MM.1S (cell line): ENCODE measurements at regions not wholly inside any gene's neighbourhood (a gene's known extent, or its start where the extent isn't known, plus 50 kb on each side); places are given as distances from the start of the nearest gene placed in this dataset.

Experiments used
- EZH2 ChIP-seq: fragments of 300-600 bp; sonication (generic); optimal IDR thresholded peaks from 2 replicates; pipeline ENCODE3; 2017; ENCODE audit warnings: low read depth, mild to moderate bottlenecking, antibody characterized with exemption, low read length, mixed read lengths
- TF ChIP-seq, protein P1 (sequence below): fragments of 300-600 bp; sonication (generic); IDR thresholded peaks from 2 replicates; pipeline ENCODE4 v1.5.1; 2016; ENCODE audit warnings: antibody characterized with exemption, low read length, mixed read lengths

DNA sequence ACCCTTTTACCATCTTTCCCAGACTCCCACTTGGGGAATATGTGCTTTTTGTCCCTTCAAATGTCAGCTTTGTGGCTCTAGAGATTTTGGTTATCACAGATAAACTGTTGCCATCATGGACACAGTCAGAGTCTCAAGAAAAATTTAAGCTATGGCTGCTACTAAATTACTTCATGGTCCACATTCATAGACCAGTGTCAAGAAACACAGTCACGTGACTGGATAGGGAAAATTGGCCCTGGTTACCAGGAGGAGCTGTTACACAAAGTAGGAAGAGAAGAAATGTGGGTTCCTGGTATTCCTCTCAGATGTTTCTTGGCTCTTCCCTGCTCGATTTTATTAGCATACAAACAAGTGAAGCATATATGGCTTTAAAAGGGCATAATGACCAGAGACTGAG is 348.9 kb downstream of the NDFIP2 start:
- TF ChIP-seq, protein P1, sequence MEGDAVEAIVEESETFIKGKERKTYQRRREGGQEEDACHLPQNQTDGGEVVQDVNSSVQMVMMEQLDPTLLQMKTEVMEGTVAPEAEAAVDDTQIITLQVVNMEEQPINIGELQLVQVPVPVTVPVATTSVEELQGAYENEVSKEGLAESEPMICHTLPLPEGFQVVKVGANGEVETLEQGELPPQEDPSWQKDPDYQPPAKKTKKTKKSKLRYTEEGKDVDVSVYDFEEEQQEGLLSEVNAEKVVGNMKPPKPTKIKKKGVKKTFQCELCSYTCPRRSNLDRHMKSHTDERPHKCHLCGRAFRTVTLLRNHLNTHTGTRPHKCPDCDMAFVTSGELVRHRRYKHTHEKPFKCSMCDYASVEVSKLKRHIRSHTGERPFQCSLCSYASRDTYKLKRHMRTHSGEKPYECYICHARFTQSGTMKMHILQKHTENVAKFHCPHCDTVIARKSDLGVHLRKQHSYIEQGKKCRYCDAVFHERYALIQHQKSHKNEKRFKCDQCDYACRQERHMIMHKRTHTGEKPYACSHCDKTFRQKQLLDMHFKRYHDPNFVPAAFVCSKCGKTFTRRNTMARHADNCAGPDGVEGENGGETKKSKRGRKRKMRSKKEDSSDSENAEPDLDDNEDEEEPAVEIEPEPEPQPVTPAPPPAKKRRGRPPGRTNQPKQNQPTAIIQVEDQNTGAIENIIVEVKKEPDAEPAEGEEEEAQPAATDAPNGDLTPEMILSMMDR, result no peak
- no peak for TF ChIP-seq EZH2
